ENCODE measurements at regions not wholly inside any gene's neighbourhood (a gene's known extent, or its start where the extent isn't known, plus 50 kb on each side); places are given as distances from the start of the nearest gene placed in this dataset.

GRCh38 chr6:4470698-4471210, 305.4 kb upstream of the CDYL start:
- ChIA-PET POLR2A (no interaction called here), CTCF (no interaction called here)
- no peak for DNase-seq (ENCODE audit: low read depth, low spot score)
- H3K4me1 ChIP-seq (ENCODE audit: control insufficient read depth, insufficient read depth, low read length): 0 out of 2 replicates have a peak, but pooled peaks cover 4% of the 10 kb centered on the region
- no peak for ATAC-seq
- no peak overlapping the region for H3K27ac ChIP-seq (ENCODE audit: low read length)
- intact Hi-C loops (cut with micrococcal nuclease; ENCODE audit: unreplicated experiment): no loop called here
- no TSS peak for BruUV-seq (replicated peaks)
- no peaks in the 10 kb centered on the region for H3K27me3 ChIP-seq (ENCODE audit: control insufficient read depth, insufficient read depth, low read length)
- H3K4me3 ChIP-seq (ENCODE audit: low read depth in 2 of 2, low read length in 2 of 2): no peak overlapping the region
- H3K9me3 ChIP-seq (ENCODE audit: control insufficient read depth, insufficient read depth, low read depth, low read length): peaks cover 5% of the 10 kb centered on the region; the same call in 1 of the 2 replicates
- H3K36me3 ChIP-seq (ENCODE audit: control insufficient read depth, insufficient read depth, low read length): no peaks in the 10 kb centered on the region
- in situ Hi-C loops (cut with HindIII; ENCODE audit: low pct_unique_long_range_greater_than_20kb, low sequenced_read_pairs): no loop called here
- TF ChIP-seq REST (IDR thresholded peaks at IDR 0.05; ENCODE audit: insufficient read depth in 1 of 2, low read depth in 2 of 2, low read length in 1 of 2) (no peak), SIN3A (IDR thresholded peaks at IDR 0.05; ENCODE audit: borderline replicate concordance, insufficient read depth, low read depth, low read length) (no peak), POLR2AphosphoS5 (IDR thresholded peaks at IDR 0.05; ENCODE audit: low read depth, low read length) (no peak), TCF7L2 (IDR thresholded peaks at IDR 0.05; ENCODE audit: low read depth, low read length) (no peak), CTCF (IDR thresholded peaks at IDR 0.05) (no peak)

GRCh38 chr6:4466769-4467480, 309.3 kb upstream of the CDYL start:
- CTCF ChIA-PET: interaction anchor here (0.7 kb wide), 1 partner anchor 929 kb away, joined by 3 read pairs; no protein-coding TSS in a partner anchor
- peak; percentile 73 for ATAC-seq
- Histone ChIP-seq H3K4me1 (ENCODE audit: control insufficient read depth, insufficient read depth, low read length) (0 out of 2 replicates have a peak, but pooled peaks cover 4% of the 10 kb centered on the region), H3K27me3 (ENCODE audit: control insufficient read depth, insufficient read depth, low read length) (no peaks in the 10 kb centered on the region), H3K4me3 (ENCODE audit: low read depth in 2 of 2, low read length in 2 of 2) (no peak overlapping the region), H3K36me3 (ENCODE audit: control insufficient read depth, insufficient read depth, low read length) (no peaks in the 10 kb centered on the region), H3K9me3 (ENCODE audit: control insufficient read depth, insufficient read depth, low read depth, low read length) (peaks cover 1% of the 10 kb centered on the region; the same call in 1 of the 2 replicates), H3K27ac (ENCODE audit: low read length) (no peak overlapping the region)
- BruUV-seq (replicated peaks): no TSS peak
- POLR2A ChIA-PET: interaction anchor here (0.7 kb wide), 1 partner anchor 1408 kb away, joined by 6 read pairs; no protein-coding TSS in a partner anchor
- in situ Hi-C loops (cut with HindIII; ENCODE audit: low pct_unique_long_range_greater_than_20kb, low sequenced_read_pairs) (no loop called here), intact Hi-C loops (cut with micrococcal nuclease; ENCODE audit: unreplicated experiment) (no loop called here)
- no peak for DNase-seq (ENCODE audit: low read depth, low spot score)
- no peak for TF ChIP-seq SIN3A (IDR thresholded peaks at IDR 0.05; ENCODE audit: borderline replicate concordance, insufficient read depth, low read depth, low read length)
- no peak for TF ChIP-seq REST (IDR thresholded peaks at IDR 0.05; ENCODE audit: insufficient read depth in 1 of 2, low read depth in 2 of 2, low read length in 1 of 2)
- no peak for TF ChIP-seq POLR2AphosphoS5 (IDR thresholded peaks at IDR 0.05; ENCODE audit: low read depth, low read length)
- TF ChIP-seq TCF7L2 (IDR thresholded peaks at IDR 0.05; ENCODE audit: low read depth, low read length): no peak
- peak; percentile 51 for TF ChIP-seq CTCF (IDR thresholded peaks at IDR 0.05)

Data from Panc1 (cell line).